Psoas muscle (tissue), 7 donors: ENCODE measurements at regions not wholly inside any gene's neighbourhood (a gene's known extent, or its start where the extent isn't known, plus 50 kb on each side); places are given as distances from the start of the nearest gene placed in this dataset.

Source experiments
- ATAC-seq, 4 donors: fragments of 200-7000 bp; cut with Tn5 transposase; one replicate each; pipeline ENCODE4 v1.9.1; 2020; ENCODE audit warnings: moderate library complexity in 3 of 4, mild to moderate bottlenecking in 2 of 4
- DNase-seq, 2 donors: peaks; one replicate each; pipeline ENCODE4 v3.0.0-alpha.2; 2020
- H3K27ac ChIP-seq: fragments of 200-600 bp; one replicate; pipeline ENCODE4 v1.8.0; 2022
- H3K27me3 ChIP-seq, 3 donors: fragments of 200-600 bp in 1 of 3; one replicate each; pipeline versions ENCODE4 v1.6.1 to v1.8.0; 2013 to 2022; ENCODE audit warnings: low read length in 2 of 3, mild to moderate bottlenecking in 2 of 3, moderate library complexity in 1 of 3; ENCODE audit not compliant: insufficient read depth in 3 of 3
- H3K36me3 ChIP-seq, 2 donors: fragments of 200-600 bp in 1 of 2; one replicate each; pipeline versions ENCODE4 v1.6.1 to v1.8.0; 2013 to 2022; ENCODE audit warnings: low read depth in 1 of 2, mild to moderate bottlenecking in 1 of 2, moderate library complexity in 1 of 2; ENCODE audit not compliant: insufficient read depth in 1 of 2
- H3K4me1 ChIP-seq: fragments of 200-600 bp; one replicate; pipeline ENCODE4 v1.8.0; 2022
- H3K4me3 ChIP-seq: fragments of 200-600 bp; one replicate; pipeline ENCODE4 v1.8.0; 2022; ENCODE audit warnings: mild to moderate bottlenecking
- H3K9me3 ChIP-seq: fragments of 200-600 bp; one replicate; pipeline ENCODE4 v1.8.0; 2022
- CTCF ChIP-seq: fragments of 200-600 bp; IDR thresholded peaks from one replicate; pipeline ENCODE4 v1.8.0; 2022; ENCODE audit warnings: antibody characterized with exemption
- WGBS, 3 donors: extraction: QIAGEN DNeasy Blood & Tissue Kit; methylation state at CpG; one replicate each; pipeline versions ENCODE4 v1.1.6 to v1.1.7; 2013; 5-methylcytosine and 5-hydroxymethylcytosine counted together
- intact Hi-C, 2 donors: fragments of 100-400 bp; cut with DNase I; formaldehyde crosslinking; loops; one replicate each; pipeline versions ENCODE4 v1.11.0 to v1.14.2; 2022
- donor health status: healthy with polysubstance abuse.
- donor health status: DM: no; HTN: no; CAD: no; lungs with moderate emphysema.
- donor health status: Bipolar disorder and iron deficiency.
- donor health status: healthy.
- donor health status: DM: yes; HTN: yes; CAD: no.
- donor health status: DM: no; HTN: no; CAD: no.
- donor health status: DM: yes; HTN: yes; CAD: no.

- no peak for TF ChIP-seq CTCF
- DNase-seq: no peak
- intact Hi-C loops: no loop called here
- no peaks in the 10 kb centered on the region for H3K27me3 ChIP-seq
- no peaks in the 10 kb centered on the region for H3K36me3 ChIP-seq
- no peak for ATAC-seq
- H3K4me1 ChIP-seq: no peaks in the 10 kb centered on the region
- no peak overlapping the region for H3K4me3 ChIP-seq
- H3K9me3 ChIP-seq: no peaks in the 10 kb centered on the region
- H3K27ac ChIP-seq: no peak overlapping the region
These were observed 54.1 kb upstream of the PIK3C2G start for GRCh38 chr12:18207266-18207665.

GRCh38 chr12:18206198-18206597, 55.1 kb upstream of the PIK3C2G start:
- Histone ChIP-seq H3K27me3 (no peaks in the 10 kb centered on the region), H3K4me3 (no peak overlapping the region), H3K27ac (no peak overlapping the region), H3K4me1 (no peaks in the 10 kb centered on the region), H3K9me3 (no peaks in the 10 kb centered on the region), H3K36me3 (no peaks in the 10 kb centered on the region)
- no peak for TF ChIP-seq CTCF
- intact Hi-C loops: no loop called here
- ATAC-seq (no peak), DNase-seq (no peak)
- 85 to 91% (median 89%) methylated on average over 13 of the region's 13 CpGs for WGBS, 3 donors

- no peak for ATAC-seq
- Histone ChIP-seq H3K27me3 (no peaks in the 10 kb centered on the region), H3K9me3 (no peaks in the 10 kb centered on the region), H3K27ac (no peak overlapping the region), H3K4me1 (no peaks in the 10 kb centered on the region), H3K36me3 (no peaks in the 10 kb centered on the region), H3K4me3 (no peak overlapping the region)
- no peak for TF ChIP-seq CTCF
- intact Hi-C loops: no loop called here
- 88 to 91% (median 90%) methylated on average over 4 of the region's 4 CpGs for WGBS, 3 donors
- no peak for DNase-seq
These were observed 57.3 kb upstream of the PIK3C2G start for GRCh38 chr12:18204053-18204452.

- no peak for TF ChIP-seq CTCF
- Histone ChIP-seq H3K27ac (no peak overlapping the region), H3K9me3 (no peaks in the 10 kb centered on the region), H3K4me3 (no peak overlapping the region), H3K27me3 (no peaks in the 10 kb centered on the region), H3K4me1 (no peaks in the 10 kb centered on the region), H3K36me3 (no peaks in the 10 kb centered on the region)
- DNase-seq (no peak), ATAC-seq (no peak)
- intact Hi-C loops: no loop called here
These were observed 69.2 kb upstream of the PIK3C2G start for GRCh38 chr12:18192119-18192518.

- no peaks in the 10 kb centered on the region for H3K27me3 ChIP-seq
- H3K9me3 ChIP-seq: no peaks in the 10 kb centered on the region
- no peak overlapping the region for H3K4me3 ChIP-seq
- ATAC-seq: no peak
- H3K4me1 ChIP-seq: no peaks in the 10 kb centered on the region
- H3K36me3 ChIP-seq: no peaks in the 10 kb centered on the region
- DNase-seq: no peak
- intact Hi-C loops: no loop called here
- TF ChIP-seq CTCF: no peak
- no peak overlapping the region for H3K27ac ChIP-seq
- WGBS, 3 donors: 72 to 81% (median 79%) methylated on average over 2 of the region's 2 CpGs
These were observed 78.2 kb upstream of the PIK3C2G start for GRCh38 chr12:18183141-18183540.
